GM13976 (cell line): ENCODE measurements at regions not wholly inside any gene's neighbourhood (a gene's known extent, or its start where the extent isn't known, plus 50 kb on each side); places are given as distances from the start of the nearest gene placed in this dataset.

Experiments used
- DNase-seq: peaks from one replicate; pipeline ENCODE4 v3.0.0; 2012; ENCODE audit warnings: low spot score
- CTCF ChIP-seq: IDR thresholded peaks from 2 replicates; pipeline ENCODE4 v1.5.1; 2012; ENCODE audit warnings: borderline replicate concordance, mild to moderate bottlenecking; ENCODE audit not compliant: insufficient read depth; ENCODE audit errors: extremely low read depth, missing control alignments, control extremely low read depth
- in situ Hi-C: fragments of 300-500 bp; cut with MboI; formaldehyde crosslinking; loops from one replicate; pipeline ENCODE4 v1.12.0; 2022; ENCODE audit warnings: low sequenced_read_pairs, mixed read lengths, inconsistent platforms; ENCODE audit not compliant: unreplicated experiment

GRCh38 chr9:13860946-13861640 lies 452.8 kb downstream of the NFIB start:
- DNase-seq, result no peak
- in situ Hi-C loops, result no loop called here
- no peak for TF ChIP-seq CTCF

DNA sequence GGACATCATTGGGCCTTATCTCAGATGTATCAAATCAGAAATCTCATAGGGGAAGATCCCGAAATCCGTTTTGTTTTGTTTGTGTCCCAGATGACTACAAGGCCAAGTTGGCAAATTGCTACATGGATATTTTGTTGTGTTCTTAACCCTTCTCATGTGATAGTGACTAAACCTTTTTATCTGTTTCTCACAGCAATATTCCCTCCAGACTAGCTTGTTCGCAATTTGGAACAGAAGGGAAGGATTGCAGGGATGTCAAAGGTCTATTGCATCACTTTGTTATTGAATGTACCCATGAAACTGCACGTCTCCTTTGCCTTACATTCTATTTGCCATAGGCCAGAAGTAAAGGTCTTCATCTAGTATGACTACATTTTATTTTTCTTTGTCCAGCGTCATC lies 453.9 kb downstream of the NFIB start:
- TF ChIP-seq CTCF, result no peak
- in situ Hi-C loops, result no loop called here
- no peak for DNase-seq

DNA sequence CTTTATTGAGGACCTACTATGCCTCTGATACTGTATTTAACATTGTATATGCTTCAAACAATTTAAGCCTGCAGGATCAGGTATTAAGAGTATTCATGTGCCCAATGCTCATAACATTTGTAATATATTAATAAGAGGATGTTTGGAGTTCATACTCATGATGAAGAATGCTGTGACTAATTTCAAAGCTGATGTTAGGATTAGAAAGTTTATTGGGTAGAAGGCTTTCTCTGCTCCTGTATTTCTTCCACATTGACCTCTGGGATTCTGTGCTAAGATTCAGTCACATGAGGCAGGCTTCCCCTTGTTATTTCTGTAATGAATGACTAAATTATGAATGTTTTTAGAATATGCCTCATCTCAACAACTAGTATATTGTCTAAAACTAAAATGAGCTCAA lies 456.4 kb downstream of the NFIB start:
- TF ChIP-seq CTCF, result no peak
- in situ Hi-C loops, result no loop called here
- DNase-seq, result no peak

DNA sequence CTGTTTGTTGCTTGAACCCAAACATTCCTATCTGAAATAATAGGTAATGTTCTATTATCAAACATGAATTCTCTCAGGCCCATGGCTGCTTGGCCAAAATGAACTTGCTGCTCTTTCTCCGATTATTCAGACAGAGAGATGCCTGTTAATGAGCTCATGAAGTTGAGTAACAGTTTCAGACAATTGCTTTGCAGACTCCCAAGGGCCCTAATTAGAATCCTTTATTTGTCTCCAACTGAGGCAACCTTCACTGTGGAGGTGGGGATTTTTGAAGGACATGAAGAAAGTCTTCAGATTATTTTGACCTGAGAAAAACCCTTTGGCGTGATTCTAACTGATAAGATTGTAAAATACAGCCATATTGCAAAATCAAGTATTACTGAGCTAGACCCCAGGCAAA lies 466.7 kb downstream of the NFIB start:
- DNase-seq, result no peak
- in situ Hi-C loops, result no loop called here
- TF ChIP-seq CTCF, result no peak

- TF ChIP-seq CTCF, result no peak
- in situ Hi-C loops, result no loop called here
- no peak for DNase-seq
Observed at GRCh38 chr9:13845460-13845859, 468.5 kb downstream of the NFIB start.

- in situ Hi-C loops, result no loop called here
- TF ChIP-seq CTCF, result no peak
- DNase-seq, result no peak
Observed at GRCh38 chr9:13841746-13842462, 472.0 kb downstream of the NFIB start.
